GM21723 (cell line): ENCODE measurements at regions not wholly inside any gene's neighbourhood (a gene's known extent, or its start where the extent isn't known, plus 50 kb on each side); places are given as distances from the start of the nearest gene placed in this dataset.

Source experiments
- ATAC-seq: cut with Tn5 transposase; IDR thresholded peaks from one replicate; pipeline ENCODE4 v1.9.1; 2021; ENCODE audit warnings: mild to moderate bottlenecking, moderate library complexity; ENCODE audit not compliant: unreplicated experiment

GRCh38 chr10:61159253-61159652 lies 215.3 kb upstream of the RHOBTB1 start:
- ATAC-seq = no peak

- ATAC-seq = no peak
Observed at GRCh38 chr10:61157182-61157581, 213.2 kb upstream of the RHOBTB1 start.

- ATAC-seq = no peak
Observed at GRCh38 chr10:61153771-61154170, 209.8 kb upstream of the RHOBTB1 start.

GRCh38 chr10:61151059-61151458 lies 207.1 kb upstream of the RHOBTB1 start:
- no peak for ATAC-seq

- no peak for ATAC-seq
Observed at GRCh38 chr10:61148451-61148850, 204.5 kb upstream of the RHOBTB1 start.

GRCh38 chr10:61142987-61143386 lies 199.0 kb upstream of the RHOBTB1 start:
- no peak for ATAC-seq

GRCh38 chr10:61140765-61141392 lies 196.9 kb upstream of the RHOBTB1 start:
- peak; percentile 54 for ATAC-seq

- ATAC-seq = no peak
Observed at GRCh38 chr10:61139592-61139953, 195.6 kb upstream of the RHOBTB1 start.

- ATAC-seq = no peak
Observed at GRCh38 chr10:61138708-61139591, 195.0 kb upstream of the RHOBTB1 start.

GRCh38 chr10:61136139-61136538 lies 192.2 kb upstream of the RHOBTB1 start:
- no peak for ATAC-seq

- peak; percentile 89 for ATAC-seq
Observed at GRCh38 chr10:61135276-61135721, 191.3 kb upstream of the RHOBTB1 start.

GRCh38 chr10:61130366-61130765 lies 186.4 kb upstream of the RHOBTB1 start:
- no peak for ATAC-seq

- no peak for ATAC-seq
Observed at GRCh38 chr10:61128196-61128595, 184.2 kb upstream of the RHOBTB1 start.

- ATAC-seq = peak; percentile 91
Observed at GRCh38 chr10:61125560-61126170, 181.7 kb upstream of the RHOBTB1 start.

- no peak for ATAC-seq
Observed at GRCh38 chr10:61124756-61125530, 181.0 kb upstream of the RHOBTB1 start.

GRCh38 chr10:61120805-61121204 lies 176.8 kb upstream of the RHOBTB1 start:
- peak; percentile 81 for ATAC-seq

- no peak for ATAC-seq
Observed at GRCh38 chr10:61119573-61119972, 175.6 kb upstream of the RHOBTB1 start.

GRCh38 chr10:61115897-61116296 lies 171.9 kb upstream of the RHOBTB1 start:
- no peak for ATAC-seq

- ATAC-seq = no peak
Observed at GRCh38 chr10:61112771-61113170, 168.8 kb upstream of the RHOBTB1 start.

GRCh38 chr10:61110936-61111335 lies 167.0 kb upstream of the RHOBTB1 start:
- no peak for ATAC-seq

GRCh38 chr10:61110188-61110844 lies 166.3 kb upstream of the RHOBTB1 start:
- no peak for ATAC-seq
